ENCODE measurements at regions not wholly inside any gene's neighbourhood (a gene's known extent, or its start where the extent isn't known, plus 50 kb on each side); places are given as distances from the start of the nearest gene placed in this dataset.

- TF ChIP-seq, protein P1, sequence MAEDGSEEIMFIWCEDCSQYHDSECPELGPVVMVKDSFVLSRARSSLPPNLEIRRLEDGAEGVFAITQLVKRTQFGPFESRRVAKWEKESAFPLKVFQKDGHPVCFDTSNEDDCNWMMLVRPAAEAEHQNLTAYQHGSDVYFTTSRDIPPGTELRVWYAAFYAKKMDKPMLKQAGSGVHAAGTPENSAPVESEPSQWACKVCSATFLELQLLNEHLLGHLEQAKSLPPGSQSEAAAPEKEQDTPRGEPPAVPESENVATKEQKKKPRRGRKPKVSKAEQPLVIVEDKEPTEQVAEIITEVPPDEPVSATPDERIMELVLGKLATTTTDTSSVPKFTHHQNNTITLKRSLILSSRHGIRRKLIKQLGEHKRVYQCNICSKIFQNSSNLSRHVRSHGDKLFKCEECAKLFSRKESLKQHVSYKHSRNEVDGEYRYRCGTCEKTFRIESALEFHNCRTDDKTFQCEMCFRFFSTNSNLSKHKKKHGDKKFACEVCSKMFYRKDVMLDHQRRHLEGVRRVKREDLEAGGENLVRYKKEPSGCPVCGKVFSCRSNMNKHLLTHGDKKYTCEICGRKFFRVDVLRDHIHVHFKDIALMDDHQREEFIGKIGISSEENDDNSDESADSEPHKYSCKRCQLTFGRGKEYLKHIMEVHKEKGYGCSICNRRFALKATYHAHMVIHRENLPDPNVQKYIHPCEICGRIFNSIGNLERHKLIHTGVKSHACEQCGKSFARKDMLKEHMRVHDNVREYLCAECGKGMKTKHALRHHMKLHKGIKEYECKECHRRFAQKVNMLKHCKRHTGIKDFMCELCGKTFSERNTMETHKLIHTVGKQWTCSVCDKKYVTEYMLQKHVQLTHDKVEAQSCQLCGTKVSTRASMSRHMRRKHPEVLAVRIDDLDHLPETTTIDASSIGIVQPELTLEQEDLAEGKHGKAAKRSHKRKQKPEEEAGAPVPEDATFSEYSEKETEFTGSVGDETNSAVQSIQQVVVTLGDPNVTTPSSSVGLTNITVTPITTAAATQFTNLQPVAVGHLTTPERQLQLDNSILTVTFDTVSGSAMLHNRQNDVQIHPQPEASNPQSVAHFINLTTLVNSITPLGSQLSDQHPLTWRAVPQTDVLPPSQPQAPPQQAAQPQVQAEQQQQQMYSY (CRISPR knock-in tag; IDR thresholded peaks at IDR 0.05), result no peak
Observed at GRCh38 chr6:85344996-85345395, 104.9 kb upstream of the NT5E start (continued).

- no peaks in the 10 kb centered on the region for H3K9me3 Mint-ChIP-seq
- no peak overlapping the region for H3K27ac Mint-ChIP-seq
- no peaks in the 10 kb centered on the region for H3K27me3 Mint-ChIP-seq (ENCODE audit: low read depth)
- DNase-seq (ENCODE audit: low spot score) (no peak), ATAC-seq (no peak)
- no peaks in the 10 kb centered on the region for H3K36me3 Mint-ChIP-seq
- no peak overlapping the region for H3K4me3 Mint-ChIP-seq
- CTCF ChIA-PET, result no interaction called here
- H3K4me1 Mint-ChIP-seq, result no peaks in the 10 kb centered on the region
- POLR2A ChIA-PET, result no interaction called here
- TF ChIP-seq FOXK1 (CRISPR knock-in tag; IDR thresholded peaks at IDR 0.05) (no peak), ETV6 (CRISPR knock-in tag; IDR thresholded peaks at IDR 0.05) (no peak), MYBL2 (CRISPR knock-in tag; IDR thresholded peaks at IDR 0.05) (no peak), ZNF532 (CRISPR knock-in tag; IDR thresholded peaks at IDR 0.05; ENCODE audit: borderline replicate concordance) (no peak), ZNF671 (CRISPR knock-in tag; IDR thresholded peaks at IDR 0.05) (no peak), GTF2I (CRISPR knock-in tag; conservative IDR thresholded peaks at IDR 0.05) (no peak), ZNF317 (CRISPR knock-in tag; IDR thresholded peaks at IDR 0.05; ENCODE audit: borderline replicate concordance, low read depth) (no peak), GRHL2 (CRISPR knock-in tag; IDR thresholded peaks at IDR 0.05; ENCODE audit: insufficient replicate concordance, severe bottlenecking) (no peak), JUN (CRISPR knock-in tag; IDR thresholded peaks at IDR 0.05) (no peak), NFE2L1 (CRISPR knock-in tag; IDR thresholded peaks at IDR 0.05) (no peak), ZNF512 (CRISPR knock-in tag; IDR thresholded peaks at IDR 0.05; ENCODE audit: borderline replicate concordance) (no peak), KAT7 (CRISPR knock-in tag; IDR thresholded peaks at IDR 0.05; ENCODE audit: borderline replicate concordance) (no peak), EMX1 (CRISPR knock-in tag; IDR thresholded peaks at IDR 0.05) (no peak), SP1 (CRISPR knock-in tag; conservative IDR thresholded peaks at IDR 0.05) (no peak), ZNF263 (CRISPR knock-in tag; IDR thresholded peaks at IDR 0.05; ENCODE audit: low read depth) (no peak)
- TF ChIP-seq, protein P2, sequence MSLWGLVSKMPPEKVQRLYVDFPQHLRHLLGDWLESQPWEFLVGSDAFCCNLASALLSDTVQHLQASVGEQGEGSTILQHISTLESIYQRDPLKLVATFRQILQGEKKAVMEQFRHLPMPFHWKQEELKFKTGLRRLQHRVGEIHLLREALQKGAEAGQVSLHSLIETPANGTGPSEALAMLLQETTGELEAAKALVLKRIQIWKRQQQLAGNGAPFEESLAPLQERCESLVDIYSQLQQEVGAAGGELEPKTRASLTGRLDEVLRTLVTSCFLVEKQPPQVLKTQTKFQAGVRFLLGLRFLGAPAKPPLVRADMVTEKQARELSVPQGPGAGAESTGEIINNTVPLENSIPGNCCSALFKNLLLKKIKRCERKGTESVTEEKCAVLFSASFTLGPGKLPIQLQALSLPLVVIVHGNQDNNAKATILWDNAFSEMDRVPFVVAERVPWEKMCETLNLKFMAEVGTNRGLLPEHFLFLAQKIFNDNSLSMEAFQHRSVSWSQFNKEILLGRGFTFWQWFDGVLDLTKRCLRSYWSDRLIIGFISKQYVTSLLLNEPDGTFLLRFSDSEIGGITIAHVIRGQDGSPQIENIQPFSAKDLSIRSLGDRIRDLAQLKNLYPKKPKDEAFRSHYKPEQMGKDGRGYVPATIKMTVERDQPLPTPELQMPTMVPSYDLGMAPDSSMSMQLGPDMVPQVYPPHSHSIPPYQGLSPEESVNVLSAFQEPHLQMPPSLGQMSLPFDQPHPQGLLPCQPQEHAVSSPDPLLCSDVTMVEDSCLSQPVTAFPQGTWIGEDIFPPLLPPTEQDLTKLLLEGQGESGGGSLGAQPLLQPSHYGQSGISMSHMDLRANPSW (CRISPR knock-in tag; conservative IDR thresholded peaks at IDR 0.05; ENCODE audit: low read depth), result no peak
- TF ChIP-seq, protein P1 (CRISPR knock-in tag; IDR thresholded peaks at IDR 0.05), result no peak
Observed at GRCh38 chr6:85343428-85343827, 106.5 kb upstream of the NT5E start.

Data from WTC11 (cell line).